ENCODE measurements at regions not wholly inside any gene's neighbourhood (a gene's known extent, or its start where the extent isn't known, plus 50 kb on each side); places are given as distances from the start of the nearest gene placed in this dataset.

- TF ChIP-seq POLR2A (IDR thresholded peaks at IDR 0.05) (no peak), CTCF (IDR thresholded peaks at IDR 0.05) (no peak), EP300 (IDR thresholded peaks at IDR 0.05; ENCODE audit: low read depth) (no peak), POLR2AphosphoS5 (IDR thresholded peaks at IDR 0.05) (no peak)
Observed at GRCh38 chrX:96540111-96540631, 144.5 kb upstream of the DIAPH2 start.

All from transverse colon (tissue), 4 donors.